Activated CD8-positive, alpha-beta memory T cell treated with anti-CD3 and anti-CD28 coated beads, Interleukin-2, amount 10 ng/mL, durations not matched to agents 7 days and 5 days (primary cell): ENCODE measurements at regions not wholly inside any gene's neighbourhood (a gene's known extent, or its start where the extent isn't known, plus 50 kb on each side); places are given as distances from the start of the nearest gene placed in this dataset.
"Not testable (repeated sequence)": the region's sequence is repeated elsewhere in the genome, so short reads cannot be mapped to it uniquely, and the experiment has no call there.

ENCODE experiments used
- ATAC-seq: fragments of 150-1000 bp; cut with Tn5 transposase; one replicate; pipeline ENCODE4 v1.10.0; 2021; ENCODE audit warnings: moderate library complexity
- CTCF ChIA-PET: fragments of 350-600 bp; sonication (Branson Sonifier 250); formaldehyde crosslinking; loops from one replicate; lab custom pipeline; 2021; ENCODE audit warnings: antibody characterized with exemption; lab: Charles Lee
- DNase-seq: peaks from one replicate; pipeline ENCODE4 v3.0.0-alpha.2; 2020
- H3K27ac Mint-ChIP-seq: one replicate; pipeline ENCODE4 v1.8.0; 2021; ENCODE audit warnings: mild to moderate bottlenecking, mixed read lengths
- H3K27me3 Mint-ChIP-seq: one replicate; pipeline ENCODE4 v1.8.0; 2021; ENCODE audit warnings: mixed read lengths
- H3K36me3 Mint-ChIP-seq: one replicate; pipeline ENCODE4 v1.8.0; 2021; ENCODE audit warnings: mild to moderate bottlenecking, mixed read lengths
- H3K4me1 Mint-ChIP-seq: one replicate; pipeline ENCODE4 v1.8.0; 2021; ENCODE audit warnings: mixed read lengths
- H3K4me3 Mint-ChIP-seq: one replicate; pipeline ENCODE4 v1.8.0; 2021; ENCODE audit warnings: mild to moderate bottlenecking, moderate library complexity, mixed read lengths
- H3K9me3 Mint-ChIP-seq: one replicate; pipeline ENCODE4 v1.8.0; 2022; ENCODE audit warnings: low read depth, mixed read lengths

GRCh38 chr3:180401226-180401625 lies 200.7 kb upstream of the TTC14 start:
- CTCF ChIA-PET, result no interaction called here
- no peak for ATAC-seq
- Mint-ChIP-seq H3K27ac (no peak overlapping the region), H3K36me3 (no peaks in the 10 kb centered on the region), H3K4me1 (no peaks in the 10 kb centered on the region), H3K27me3 (no peaks in the 10 kb centered on the region), H3K9me3 (no peaks in the 10 kb centered on the region), H3K4me3 (no peak overlapping the region)
- no peak for DNase-seq

GRCh38 chr3:180402471-180403073 lies 199.4 kb upstream of the TTC14 start:
- H3K27me3 Mint-ChIP-seq, result no peaks in the 10 kb centered on the region
- H3K36me3 Mint-ChIP-seq, result no peaks in the 10 kb centered on the region
- DNase-seq, result no peak
- no peak for ATAC-seq
- H3K4me3 Mint-ChIP-seq, result no peak overlapping the region
- CTCF ChIA-PET, result no interaction called here
- H3K27ac Mint-ChIP-seq, result no peak overlapping the region
- H3K9me3 Mint-ChIP-seq, result no peaks in the 10 kb centered on the region
- no peaks in the 10 kb centered on the region for H3K4me1 Mint-ChIP-seq

GRCh38 chr3:180403156-180403555 lies 198.8 kb upstream of the TTC14 start:
- Mint-ChIP-seq H3K9me3 (no peaks in the 10 kb centered on the region), H3K27ac (no peak overlapping the region), H3K27me3 (no peaks in the 10 kb centered on the region), H3K4me3 (no peak overlapping the region), H3K4me1 (no peaks in the 10 kb centered on the region), H3K36me3 (no peaks in the 10 kb centered on the region)
- ATAC-seq, result no peak
- CTCF ChIA-PET, result no interaction called here
- DNase-seq, result no peak

- ATAC-seq (no peak), DNase-seq (no peak)
- H3K4me1 Mint-ChIP-seq, result peaks cover 3% of the 10 kb centered on the region
- no peaks in the 10 kb centered on the region for H3K27me3 Mint-ChIP-seq
- peaks cover 2% of the 10 kb centered on the region for H3K9me3 Mint-ChIP-seq
- no peak overlapping the region for H3K27ac Mint-ChIP-seq
- no peak overlapping the region for H3K4me3 Mint-ChIP-seq
- no peaks in the 10 kb centered on the region for H3K36me3 Mint-ChIP-seq
- CTCF ChIA-PET, result no interaction called here
Observed at GRCh38 chr3:180408654-180409053, 193.3 kb upstream of the TTC14 start.

GRCh38 chr3:180409170-180409569 lies 192.8 kb upstream of the TTC14 start:
- no peak overlapping the region for H3K4me3 Mint-ChIP-seq
- no peaks in the 10 kb centered on the region for H3K27me3 Mint-ChIP-seq
- H3K4me1 Mint-ChIP-seq, result peaks cover 3% of the 10 kb centered on the region
- H3K36me3 Mint-ChIP-seq, result no peaks in the 10 kb centered on the region
- no peak overlapping the region for H3K27ac Mint-ChIP-seq
- ATAC-seq (no peak), DNase-seq (no peak)
- H3K9me3 Mint-ChIP-seq, result peaks cover 3% of the 10 kb centered on the region
- CTCF ChIA-PET, result no interaction called here

- Mint-ChIP-seq H3K27ac (no peak overlapping the region), H3K4me3 (no peak overlapping the region), H3K36me3 (no peaks in the 10 kb centered on the region), H3K27me3 (no peaks in the 10 kb centered on the region), H3K9me3 (peaks cover 3% of the 10 kb centered on the region), H3K4me1 (peaks cover 3% of the 10 kb centered on the region)
- ATAC-seq (no peak), DNase-seq (no peak)
- CTCF ChIA-PET, result no interaction called here
Observed at GRCh38 chr3:180409883-180410282, 192.1 kb upstream of the TTC14 start.

GRCh38 chr3:180414157-180414556 lies 187.8 kb upstream of the TTC14 start:
- Mint-ChIP-seq H3K27me3 (no peaks in the 10 kb centered on the region), H3K9me3 (peaks cover 3% of the 10 kb centered on the region), H3K4me1 (no peaks in the 10 kb centered on the region), H3K4me3 (no peak overlapping the region), H3K27ac (no peak overlapping the region), H3K36me3 (no peaks in the 10 kb centered on the region)
- DNase-seq (no peak), ATAC-seq (no peak)
- CTCF ChIA-PET, result no interaction called here

GRCh38 chr3:180416111-180416594 lies 185.8 kb upstream of the TTC14 start:
- no peaks in the 10 kb centered on the region for H3K36me3 Mint-ChIP-seq

GRCh38 chr3:180417241-180417640 lies 184.7 kb upstream of the TTC14 start:
- no peaks in the 10 kb centered on the region for H3K27me3 Mint-ChIP-seq
- no peaks in the 10 kb centered on the region for H3K4me1 Mint-ChIP-seq
- CTCF ChIA-PET, result no interaction called here
- peaks cover 3% of the 10 kb centered on the region for H3K9me3 Mint-ChIP-seq
- ATAC-seq (no peak), DNase-seq (no peak)
- H3K4me3 Mint-ChIP-seq, result no peak overlapping the region
- no peaks in the 10 kb centered on the region for H3K36me3 Mint-ChIP-seq
- no peak overlapping the region for H3K27ac Mint-ChIP-seq

More at GRCh38 chr3:180416111-180416594, 185.8 kb upstream of the TTC14 start:
- Mint-ChIP-seq H3K4me3 (no peak overlapping the region), H3K4me1 (no peaks in the 10 kb centered on the region), H3K9me3 (peaks cover 3% of the 10 kb centered on the region), H3K27ac (no peak overlapping the region), H3K27me3 (no peaks in the 10 kb centered on the region)
- CTCF ChIA-PET, result no interaction called here
- ATAC-seq, result no peak
- no peak for DNase-seq

- Mint-ChIP-seq H3K27me3 (no peaks in the 10 kb centered on the region), H3K4me1 (no peaks in the 10 kb centered on the region), H3K36me3 (no peaks in the 10 kb centered on the region), H3K27ac (no peak overlapping the region), H3K9me3 (peaks cover 3% of the 10 kb centered on the region), H3K4me3 (no peak overlapping the region)
- no peak for DNase-seq
- CTCF ChIA-PET, result no interaction called here
- no peak for ATAC-seq
Observed at GRCh38 chr3:180420016-180420415, 181.9 kb upstream of the TTC14 start.

- Mint-ChIP-seq H3K27ac (no peak overlapping the region), H3K9me3 (peaks cover 3% of the 10 kb centered on the region), H3K4me3 (no peak overlapping the region), H3K4me1 (no peaks in the 10 kb centered on the region), H3K36me3 (no peaks in the 10 kb centered on the region), H3K27me3 (no peaks in the 10 kb centered on the region)
- CTCF ChIA-PET, result no interaction called here
- ATAC-seq (no peak), DNase-seq (no peak)
Observed at GRCh38 chr3:180420804-180421203, 181.2 kb upstream of the TTC14 start.

GRCh38 chr3:180421221-180421620 lies 180.7 kb upstream of the TTC14 start:
- DNase-seq (no peak), ATAC-seq (no peak)
- CTCF ChIA-PET, result no interaction called here
- Mint-ChIP-seq H3K9me3 (peaks cover 3% of the 10 kb centered on the region), H3K27ac (no peak overlapping the region), H3K36me3 (no peaks in the 10 kb centered on the region), H3K4me1 (no peaks in the 10 kb centered on the region), H3K4me3 (no peak overlapping the region), H3K27me3 (no peaks in the 10 kb centered on the region)

GRCh38 chr3:180421721-180422120 lies 180.2 kb upstream of the TTC14 start:
- no peaks in the 10 kb centered on the region for H3K4me1 Mint-ChIP-seq
- ATAC-seq, result no peak
- CTCF ChIA-PET, result no interaction called here
- peaks cover 3% of the 10 kb centered on the region for H3K9me3 Mint-ChIP-seq
- no peaks in the 10 kb centered on the region for H3K36me3 Mint-ChIP-seq
- DNase-seq, result no peak
- no peak overlapping the region for H3K4me3 Mint-ChIP-seq
- H3K27ac Mint-ChIP-seq, result no peak overlapping the region
- H3K27me3 Mint-ChIP-seq, result no peaks in the 10 kb centered on the region

GRCh38 chr3:180424305-180424704 lies 177.7 kb upstream of the TTC14 start:
- H3K36me3 Mint-ChIP-seq, H3K4me1 Mint-ChIP-seq, H3K27me3 Mint-ChIP-seq, ATAC-seq, H3K9me3 Mint-ChIP-seq, H3K27ac Mint-ChIP-seq, H3K4me3 Mint-ChIP-seq, CTCF ChIA-PET, DNase-seq: not testable (repeated sequence)

GRCh38 chr3:180430896-180431295 lies 171.1 kb upstream of the TTC14 start:
- H3K27me3 Mint-ChIP-seq, result no peaks in the 10 kb centered on the region
- DNase-seq, result no peak
- CTCF ChIA-PET, result no interaction called here
- no peaks in the 10 kb centered on the region for H3K4me1 Mint-ChIP-seq
- H3K27ac Mint-ChIP-seq, result no peak overlapping the region
- ATAC-seq, result no peak
- H3K9me3 Mint-ChIP-seq, result no peaks in the 10 kb centered on the region
- H3K4me3 Mint-ChIP-seq, result no peak overlapping the region
- no peaks in the 10 kb centered on the region for H3K36me3 Mint-ChIP-seq
